HUES6 (cell line): ENCODE measurements at regions not wholly inside any gene's neighbourhood (a gene's known extent, or its start where the extent isn't known, plus 50 kb on each side); places are given as distances from the start of the nearest gene placed in this dataset.

ENCODE experiments used
- H3K27ac ChIP-seq: 2 replicates; pipeline ENCODE4 v1.7.0; 2013; ENCODE audit warnings: low read depth, mild to moderate bottlenecking, low read length, inconsistent platforms
- H3K27me3 ChIP-seq: 2 replicates; pipeline ENCODE4 v1.6.1; 2013; ENCODE audit warnings: low read length; ENCODE audit not compliant: control insufficient read depth, insufficient read depth
- H3K36me3 ChIP-seq: 2 replicates; pipeline ENCODE4 v1.6.1; 2013; ENCODE audit warnings: low read length; ENCODE audit not compliant: control insufficient read depth, insufficient read depth
- H3K4me1 ChIP-seq: 2 replicates; pipeline ENCODE4 v1.6.1; 2013; ENCODE audit warnings: low read length; ENCODE audit not compliant: control insufficient read depth, insufficient read depth
- H3K4me3 ChIP-seq: 2 replicates; pipeline ENCODE4 v1.5.1; 2013; ENCODE audit warnings: low read depth, low read length
- H3K9ac ChIP-seq: one replicate; pipeline ENCODE4 v1.6.1; 2013; ENCODE audit warnings: mild to moderate bottlenecking, low read length
- H3K9me3 ChIP-seq: 2 replicates; pipeline ENCODE4 v1.6.1; 2013; ENCODE audit warnings: low read depth, low read length; ENCODE audit not compliant: control insufficient read depth, insufficient read depth

DNA sequence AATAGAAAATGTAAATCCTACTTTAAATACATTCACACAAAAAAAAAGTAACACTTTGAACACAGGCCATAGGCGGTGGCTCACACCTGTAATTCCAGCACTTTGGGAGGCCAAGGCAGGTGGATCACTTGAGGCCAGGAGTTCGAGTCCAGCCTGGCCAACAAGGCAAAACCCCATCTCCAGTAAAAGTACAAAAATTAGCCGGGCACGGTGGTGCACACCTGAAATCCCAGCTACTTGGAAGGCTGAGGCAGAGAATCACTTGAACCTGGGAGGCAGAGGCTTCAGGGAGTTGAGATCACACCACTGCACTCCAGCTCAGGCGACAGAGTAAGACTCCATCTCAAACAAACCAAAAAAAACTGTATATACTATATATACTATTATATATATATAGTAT, 303.6 kb downstream of the BCL11A start:
- Histone ChIP-seq H3K9ac (no peak overlapping the region), H3K27me3 (no peaks in the 10 kb centered on the region), H3K4me3 (no peak overlapping the region), H3K36me3 (no peaks in the 10 kb centered on the region), H3K9me3 (no peaks in the 10 kb centered on the region), H3K27ac (no peak overlapping the region), H3K4me1 (peaks cover 4% of the 10 kb centered on the region; the same call in 1 of the 2 replicates)

- no peak overlapping the region for H3K4me3 ChIP-seq
- H3K9ac ChIP-seq = no peak overlapping the region
- H3K27me3 ChIP-seq = no peaks in the 10 kb centered on the region
- H3K36me3 ChIP-seq = no peaks in the 10 kb centered on the region
- H3K4me1 ChIP-seq = peaks cover 4% of the 10 kb centered on the region; the same call in 1 of the 2 replicates
- H3K9me3 ChIP-seq = no peaks in the 10 kb centered on the region
- H3K27ac ChIP-seq = no peak overlapping the region
Observed at GRCh38 chr2:60247471-60247870, 306.0 kb downstream of the BCL11A start.

DNA sequence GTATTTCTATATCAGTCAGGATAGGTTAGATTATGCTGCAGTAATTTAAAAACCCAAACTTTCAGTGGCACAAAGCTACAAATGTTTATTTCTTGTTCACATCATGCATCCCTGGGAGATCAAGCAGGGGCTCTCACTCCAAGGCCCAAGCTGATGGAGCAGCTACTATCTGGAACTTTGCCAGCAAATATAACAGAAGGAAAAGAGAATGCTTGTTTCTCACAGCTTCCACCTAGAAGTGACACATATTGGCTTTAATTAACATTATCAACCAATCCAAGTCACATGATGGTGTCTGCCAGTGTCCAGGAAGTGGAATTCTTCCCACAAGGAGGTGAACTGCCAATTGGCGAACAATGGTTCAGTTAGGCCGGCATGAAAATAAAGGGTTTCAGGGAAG, 306.9 kb downstream of the BCL11A start:
- no peak overlapping the region for H3K4me3 ChIP-seq
- H3K4me1 ChIP-seq = peaks cover 4% of the 10 kb centered on the region; the same call in 1 of the 2 replicates
- H3K9me3 ChIP-seq = 0 out of 2 replicates have a peak, but pooled peaks cover 3% of the 10 kb centered on the region
- H3K27ac ChIP-seq = no peak overlapping the region
- H3K9ac ChIP-seq = no peak overlapping the region
- H3K36me3 ChIP-seq = no peaks in the 10 kb centered on the region
- no peaks in the 10 kb centered on the region for H3K27me3 ChIP-seq

DNA sequence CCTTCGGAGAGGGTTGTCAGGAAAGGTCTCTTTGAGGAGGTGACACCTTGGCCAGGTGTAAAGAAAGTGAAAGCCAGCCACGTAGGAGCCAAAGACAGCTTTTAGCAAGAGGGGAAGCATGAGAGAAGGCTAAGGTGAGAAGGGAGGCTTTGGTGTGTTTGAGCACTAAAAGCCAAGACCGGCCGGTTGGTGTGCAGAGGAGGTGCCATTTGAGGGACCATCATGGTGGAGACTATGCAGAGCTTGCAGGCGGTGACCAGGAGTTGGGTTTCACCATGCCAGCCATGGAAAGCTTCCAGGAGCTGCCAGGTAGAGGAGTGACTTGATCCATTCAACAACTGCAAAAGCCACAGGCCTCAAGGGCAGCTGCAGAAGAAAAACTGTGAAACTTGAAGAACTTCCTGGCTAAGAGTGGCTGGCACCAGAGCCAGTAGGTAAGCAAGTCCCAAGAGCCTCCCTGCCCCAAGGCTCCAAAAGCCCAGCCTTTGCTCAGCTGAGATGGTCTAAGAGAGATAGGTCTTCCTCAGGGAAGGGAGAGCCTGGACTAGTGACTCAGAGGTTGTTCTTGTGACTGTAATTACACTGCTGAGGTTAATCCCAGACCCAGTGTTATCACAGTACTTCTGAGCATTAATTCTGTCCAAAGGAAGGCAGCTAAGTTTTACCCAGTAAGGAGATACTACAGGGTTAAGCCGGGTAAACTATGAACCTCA, 319.0 kb downstream of the BCL11A start:
- Histone ChIP-seq H3K27me3 (no peaks in the 10 kb centered on the region), H3K36me3 (no peaks in the 10 kb centered on the region), H3K9ac (no peak overlapping the region), H3K4me1 (no peaks in the 10 kb centered on the region), H3K4me3 (no peak overlapping the region), H3K27ac (no peak overlapping the region), H3K9me3 (peaks cover 3% of the 10 kb centered on the region)

DNA sequence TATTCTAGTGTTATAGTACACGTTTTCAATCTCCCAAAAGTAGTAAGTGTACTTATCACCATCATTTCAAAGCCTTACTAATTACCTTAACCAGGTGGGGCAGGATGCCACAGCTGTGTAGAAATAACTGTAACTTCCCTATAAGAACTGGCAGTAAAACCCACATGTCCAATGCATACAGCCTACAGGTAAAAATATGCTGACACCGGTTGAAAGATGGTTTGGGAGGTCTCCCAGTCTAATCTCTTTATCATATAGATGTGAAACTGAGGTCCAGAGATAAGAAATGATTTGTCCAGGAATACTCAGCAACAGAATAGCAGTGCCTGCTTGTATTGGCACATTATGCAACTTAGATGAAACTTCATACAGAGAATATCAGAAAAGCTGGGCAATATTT, 322.9 kb downstream of the BCL11A start:
- H3K4me1 ChIP-seq = no peaks in the 10 kb centered on the region
- H3K9ac ChIP-seq = no peak overlapping the region
- no peaks in the 10 kb centered on the region for H3K27me3 ChIP-seq
- H3K27ac ChIP-seq = no peak overlapping the region
- peaks cover 3% of the 10 kb centered on the region for H3K9me3 ChIP-seq
- H3K36me3 ChIP-seq = no peaks in the 10 kb centered on the region
- H3K4me3 ChIP-seq = no peak overlapping the region

DNA sequence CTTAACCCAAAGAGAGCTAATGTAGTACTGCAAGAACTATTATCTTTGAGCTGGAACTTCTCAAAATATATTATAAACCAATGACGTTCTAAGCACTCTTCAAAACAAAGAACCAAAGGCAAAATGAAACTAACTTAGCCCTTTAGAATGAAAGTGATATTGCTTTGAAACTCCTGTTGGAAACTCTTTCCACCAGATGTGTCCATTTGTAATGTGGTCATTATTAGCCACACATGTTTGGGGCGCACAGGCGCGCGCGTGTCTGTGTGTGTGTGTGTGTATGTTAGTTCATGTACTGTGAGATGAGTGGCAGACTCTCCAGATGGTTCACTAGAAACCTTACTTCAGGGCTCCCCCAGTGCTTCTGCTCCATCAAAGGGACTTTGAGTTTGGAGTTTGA, 323.4 kb downstream of the BCL11A start:
- no peak overlapping the region for H3K4me3 ChIP-seq
- H3K36me3 ChIP-seq = no peaks in the 10 kb centered on the region
- no peak overlapping the region for H3K27ac ChIP-seq
- H3K27me3 ChIP-seq = no peaks in the 10 kb centered on the region
- no peak overlapping the region for H3K9ac ChIP-seq
- H3K9me3 ChIP-seq = peaks cover 3% of the 10 kb centered on the region
- H3K4me1 ChIP-seq = no peaks in the 10 kb centered on the region

- H3K9me3 ChIP-seq = no peaks in the 10 kb centered on the region
- H3K4me1 ChIP-seq = no peaks in the 10 kb centered on the region
- no peak overlapping the region for H3K27ac ChIP-seq
- H3K4me3 ChIP-seq = no peak overlapping the region
- no peaks in the 10 kb centered on the region for H3K36me3 ChIP-seq
- H3K27me3 ChIP-seq = no peaks in the 10 kb centered on the region
- no peak overlapping the region for H3K9ac ChIP-seq
Observed at GRCh38 chr2:60226943-60227342, 326.5 kb downstream of the BCL11A start.

GRCh38 chr2:60226191-60226590, 327.3 kb downstream of the BCL11A start:
- no peaks in the 10 kb centered on the region for H3K9me3 ChIP-seq
- no peak overlapping the region for H3K27ac ChIP-seq
- no peaks in the 10 kb centered on the region for H3K27me3 ChIP-seq
- H3K9ac ChIP-seq = no peak overlapping the region
- H3K4me3 ChIP-seq = no peak overlapping the region
- H3K4me1 ChIP-seq = no peaks in the 10 kb centered on the region
- H3K36me3 ChIP-seq = no peaks in the 10 kb centered on the region

GRCh38 chr2:60223859-60224258, 329.6 kb downstream of the BCL11A start:
- Histone ChIP-seq H3K4me1 (no peaks in the 10 kb centered on the region), H3K9me3 (no peaks in the 10 kb centered on the region), H3K27me3 (no peaks in the 10 kb centered on the region; the same call in 1 of the 2 replicates), H3K9ac (no peak overlapping the region), H3K4me3 (no peak overlapping the region), H3K27ac (no peak overlapping the region), H3K36me3 (no peaks in the 10 kb centered on the region)

DNA sequence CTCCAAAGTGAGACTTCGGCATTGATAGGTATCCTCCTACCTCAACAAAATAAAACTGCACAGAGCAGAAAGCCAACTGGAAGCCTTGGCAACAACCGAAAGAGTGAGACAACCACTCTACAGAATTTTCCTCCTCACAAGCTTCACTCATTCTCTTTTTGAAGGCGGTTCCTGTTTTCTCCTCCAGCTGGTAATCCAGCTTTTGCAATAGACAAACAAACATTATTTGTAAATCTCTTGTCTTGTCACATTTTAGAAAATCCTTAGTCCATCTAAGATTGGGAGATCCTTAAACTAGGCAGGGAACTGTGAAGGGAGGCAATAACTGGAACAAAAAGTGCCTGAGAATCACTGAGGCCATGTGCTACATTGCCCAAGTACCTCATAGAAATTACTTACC, 332.4 kb downstream of the BCL11A start:
- no peaks in the 10 kb centered on the region for H3K36me3 ChIP-seq
- H3K27ac ChIP-seq = no peak overlapping the region
- H3K9ac ChIP-seq = no peak overlapping the region
- H3K9me3 ChIP-seq = no peaks in the 10 kb centered on the region
- no peak overlapping the region for H3K4me3 ChIP-seq
- peaks cover 3% of the 10 kb centered on the region; the same call in 1 of the 2 replicates for H3K4me1 ChIP-seq
- no peaks in the 10 kb centered on the region; the same call in 1 of the 2 replicates for H3K27me3 ChIP-seq

GRCh38 chr2:60219536-60219935, 333.9 kb downstream of the BCL11A start:
- H3K36me3 ChIP-seq = no peaks in the 10 kb centered on the region
- H3K4me3 ChIP-seq = no peak overlapping the region
- H3K9me3 ChIP-seq = no peaks in the 10 kb centered on the region
- H3K9ac ChIP-seq = no peak overlapping the region
- no peak overlapping the region for H3K27ac ChIP-seq
- peaks cover 11% of the 10 kb centered on the region for H3K4me1 ChIP-seq
- no peaks in the 10 kb centered on the region; the same call in 1 of the 2 replicates for H3K27me3 ChIP-seq
